ENCODE measurements at regions not wholly inside any gene's neighbourhood (a gene's known extent, or its start where the extent isn't known, plus 50 kb on each side); places are given as distances from the start of the nearest gene placed in this dataset.

DNA sequence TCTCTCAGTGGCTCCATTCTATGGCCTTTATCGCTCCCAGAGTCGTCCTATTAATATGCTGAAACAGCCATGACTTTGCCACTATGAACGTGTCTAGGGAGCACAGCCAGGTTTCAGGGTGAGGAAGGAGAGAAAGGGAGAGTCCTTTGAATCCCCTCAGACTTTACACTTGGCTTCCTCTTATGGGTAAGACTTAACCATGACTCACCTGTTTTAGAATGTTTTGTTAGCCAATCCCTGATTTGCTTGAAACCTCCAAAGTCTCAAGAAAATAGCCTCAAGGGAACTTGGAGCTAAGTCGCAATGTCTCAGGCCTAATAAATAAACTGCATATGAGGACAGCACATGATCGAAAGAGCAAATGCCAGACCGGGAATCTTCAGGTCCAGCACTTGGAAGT, 131.2 kb upstream of the RCN1 start:
- 51 to 69% methylated on average over 6 of the region's 6 CpGs for WGBS, 2 donors
- intact Hi-C loops (cut with DNase I) = no loop called here
- TF ChIP-seq, protein P1, sequence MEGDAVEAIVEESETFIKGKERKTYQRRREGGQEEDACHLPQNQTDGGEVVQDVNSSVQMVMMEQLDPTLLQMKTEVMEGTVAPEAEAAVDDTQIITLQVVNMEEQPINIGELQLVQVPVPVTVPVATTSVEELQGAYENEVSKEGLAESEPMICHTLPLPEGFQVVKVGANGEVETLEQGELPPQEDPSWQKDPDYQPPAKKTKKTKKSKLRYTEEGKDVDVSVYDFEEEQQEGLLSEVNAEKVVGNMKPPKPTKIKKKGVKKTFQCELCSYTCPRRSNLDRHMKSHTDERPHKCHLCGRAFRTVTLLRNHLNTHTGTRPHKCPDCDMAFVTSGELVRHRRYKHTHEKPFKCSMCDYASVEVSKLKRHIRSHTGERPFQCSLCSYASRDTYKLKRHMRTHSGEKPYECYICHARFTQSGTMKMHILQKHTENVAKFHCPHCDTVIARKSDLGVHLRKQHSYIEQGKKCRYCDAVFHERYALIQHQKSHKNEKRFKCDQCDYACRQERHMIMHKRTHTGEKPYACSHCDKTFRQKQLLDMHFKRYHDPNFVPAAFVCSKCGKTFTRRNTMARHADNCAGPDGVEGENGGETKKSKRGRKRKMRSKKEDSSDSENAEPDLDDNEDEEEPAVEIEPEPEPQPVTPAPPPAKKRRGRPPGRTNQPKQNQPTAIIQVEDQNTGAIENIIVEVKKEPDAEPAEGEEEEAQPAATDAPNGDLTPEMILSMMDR (IDR thresholded peaks at IDR 0.05) = no peak
- no peak for TF ChIP-seq POLR2A (IDR thresholded peaks at IDR 0.05)
- Histone ChIP-seq H3K9me3 (no peaks in the 10 kb centered on the region), H3K36me3 (no peaks in the 10 kb centered on the region), H3K27me3 (no peaks in the 10 kb centered on the region), H3K4me1 (peaks cover 0 to 9% (median 0%) of the 10 kb centered on the region in 3 donors), H3K27ac (no peak overlapping the region), H3K4me3 (no peak overlapping the region)
- no peak for DNase-seq

DNA sequence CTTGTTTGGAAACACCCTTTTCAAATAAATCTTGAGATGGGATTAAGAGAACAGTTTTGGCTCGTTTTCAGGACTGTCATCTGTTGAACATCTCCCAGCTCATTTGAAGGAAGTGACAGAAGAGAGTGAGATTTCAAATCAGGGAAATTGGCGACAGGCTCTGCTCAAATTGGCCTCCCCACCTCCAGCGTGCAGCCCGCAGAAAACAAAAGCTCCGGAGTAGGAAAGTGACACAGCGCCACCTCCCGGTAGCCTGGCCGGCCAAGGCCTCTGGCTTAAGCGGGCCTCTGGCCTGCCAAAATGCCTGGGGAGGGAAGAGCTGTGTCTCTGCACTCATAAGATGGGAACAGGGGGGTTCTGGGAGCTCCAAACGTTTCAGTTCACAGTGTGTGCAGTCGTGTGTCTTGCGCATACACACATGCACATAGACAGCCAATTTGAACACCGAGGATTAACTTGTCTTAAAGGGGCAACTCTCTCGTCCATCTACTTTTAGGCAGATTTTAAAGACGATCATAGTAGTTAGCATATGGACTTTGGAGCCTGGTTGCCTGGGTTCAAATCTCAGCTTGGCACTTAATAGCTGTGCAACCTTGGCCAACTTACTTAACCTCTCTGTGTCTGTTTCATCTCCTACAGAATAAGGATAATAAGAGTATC, 132.7 kb upstream of the RCN1 start:
- TF ChIP-seq POLR2A (IDR thresholded peaks at IDR 0.05) = no peak
- TF ChIP-seq, protein P1 (IDR thresholded peaks at IDR 0.05) = peak; percentile 36 to 65 (median 52)
- no peaks in the 10 kb centered on the region for H3K36me3 ChIP-seq
- no peaks in the 10 kb centered on the region for H3K9me3 ChIP-seq
- DNase-seq = no peak
- intact Hi-C loops (cut with DNase I) = no loop called here
- no peaks in the 10 kb centered on the region for H3K27me3 ChIP-seq
- WGBS, 2 donors = 36 to 57% methylated on average over 8 to 14 of the region's 15 CpGs
- H3K27ac ChIP-seq = no peak overlapping the region
- H3K4me3 ChIP-seq = no peak overlapping the region
- peaks cover 0 to 9% (median 0%) of the 10 kb centered on the region in 3 donors for H3K4me1 ChIP-seq

DNA sequence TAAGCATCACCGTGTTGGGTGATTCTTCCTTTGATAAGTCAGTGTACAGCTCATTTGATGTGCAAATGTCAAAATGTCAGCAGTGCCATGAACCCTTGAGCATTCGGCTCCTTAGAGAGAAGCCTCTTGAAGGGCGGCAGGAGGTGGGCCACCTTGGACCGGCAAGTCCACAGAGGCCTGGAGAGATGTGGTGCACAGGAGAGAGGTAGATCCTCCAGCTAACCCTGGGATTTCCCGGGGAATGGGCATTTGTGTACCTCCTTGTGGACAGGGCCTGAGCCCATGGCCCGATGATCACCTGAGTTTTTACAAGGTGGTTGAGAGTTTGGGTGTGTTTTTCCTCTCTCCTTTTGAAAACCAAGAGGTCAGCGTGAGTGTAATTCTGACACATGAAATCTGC, 133.2 kb upstream of the RCN1 start:
- no peak for TF ChIP-seq POLR2A (IDR thresholded peaks at IDR 0.05)
- TF ChIP-seq, protein P1 (IDR thresholded peaks at IDR 0.05) = no peak
- Histone ChIP-seq H3K4me3 (no peak overlapping the region), H3K27me3 (no peaks in the 10 kb centered on the region), H3K9me3 (no peaks in the 10 kb centered on the region), H3K36me3 (no peaks in the 10 kb centered on the region), H3K4me1 (peaks cover 0 to 9% (median 0%) of the 10 kb centered on the region in 3 donors), H3K27ac (no peak overlapping the region)
- intact Hi-C loops (cut with DNase I) = no loop called here
- no peak for DNase-seq
- WGBS, 2 donors = 71 to 72% methylated on average over 4 to 6 of the region's 7 CpGs

DNA sequence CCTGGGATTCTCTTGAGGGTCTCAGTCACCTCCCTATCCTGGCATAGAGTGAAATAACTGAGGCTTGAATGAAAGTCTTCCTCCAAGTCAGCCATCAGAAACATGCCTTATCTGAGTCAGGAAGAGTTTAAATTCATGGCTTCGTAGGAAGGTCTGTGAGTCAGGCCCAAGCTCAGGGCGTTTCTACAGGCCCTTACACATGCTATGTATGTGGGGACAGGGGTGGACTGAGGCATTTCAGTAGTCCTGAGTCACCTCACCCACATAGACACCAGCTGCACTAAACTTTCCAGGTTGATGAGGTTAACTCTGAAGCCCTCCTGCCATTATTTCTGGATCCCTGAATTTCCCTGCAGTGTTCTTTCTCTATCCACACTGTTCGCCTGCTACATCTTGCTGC, 134.6 kb upstream of the RCN1 start:
- intact Hi-C loops (cut with DNase I) = no loop called here
- Histone ChIP-seq H3K4me1 (peaks cover 0 to 9% (median 0%) of the 10 kb centered on the region in 3 donors), H3K36me3 (no peaks in the 10 kb centered on the region), H3K27me3 (no peaks in the 10 kb centered on the region), H3K4me3 (no peak overlapping the region), H3K9me3 (no peaks in the 10 kb centered on the region), H3K27ac (no peak overlapping the region)
- 71 to 73% methylated on average over 2 to 3 of the region's 3 CpGs for WGBS, 2 donors
- TF ChIP-seq POLR2A (IDR thresholded peaks at IDR 0.05) = no peak
- TF ChIP-seq, protein P1 (IDR thresholded peaks at IDR 0.05) = no peak
- DNase-seq = no peak

DNA sequence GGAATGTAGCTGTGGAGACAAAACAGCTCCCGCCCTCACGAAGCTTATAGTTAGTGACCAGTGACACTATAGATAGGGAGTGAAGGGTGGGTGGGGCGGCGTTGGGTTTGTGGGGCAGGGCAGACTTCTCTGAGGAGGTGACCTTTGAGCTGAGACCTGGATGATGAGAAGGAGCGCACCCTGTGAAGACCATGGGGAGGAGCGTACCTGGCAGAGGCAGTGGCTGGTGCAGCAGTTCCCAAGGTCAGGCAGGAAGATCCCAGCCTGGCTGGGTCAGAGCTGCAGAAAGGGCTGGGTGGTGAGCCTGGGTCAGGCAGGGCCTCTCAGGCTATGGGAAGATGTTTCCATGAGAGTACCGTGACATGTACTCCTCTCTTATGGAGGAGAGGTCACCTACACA, 135.0 kb upstream of the RCN1 start:
- no peaks in the 10 kb centered on the region for H3K36me3 ChIP-seq
- TF ChIP-seq, protein P1 (IDR thresholded peaks at IDR 0.05) = no peak
- TF ChIP-seq POLR2A (IDR thresholded peaks at IDR 0.05) = no peak
- DNase-seq = no peak
- H3K4me1 ChIP-seq = peaks cover 0 to 9% (median 0%) of the 10 kb centered on the region in 3 donors
- H3K9me3 ChIP-seq = no peaks in the 10 kb centered on the region
- intact Hi-C loops (cut with DNase I) = no loop called here
- WGBS, 2 donors = 90 to 91% methylated on average over 5 of the region's 7 CpGs
- H3K4me3 ChIP-seq = no peak overlapping the region
- H3K27ac ChIP-seq = no peak overlapping the region
- no peaks in the 10 kb centered on the region for H3K27me3 ChIP-seq
